IMR-90 (cell line): ENCODE measurements at regions not wholly inside any gene's neighbourhood (a gene's known extent, or its start where the extent isn't known, plus 50 kb on each side); places are given as distances from the start of the nearest gene placed in this dataset.

ENCODE experiments used
- ATAC-seq: fragments of 200-7000 bp; cut with Tn5 transposase; 2 replicates; pipeline ENCODE4 v1.9.1; 2020; ENCODE audit warnings: low read depth, mild to moderate bottlenecking, moderate library complexity
- BruUV-seq: library from RNA; stranded (reverse); fragments of 400-500 nt; replicated peaks from 2 replicates; lab custom pipeline; 2021; lab: Mats Ljungman, UMichigan
- CTCF ChIA-PET: fragments of 300-600 bp; formaldehyde crosslinking; extraction: SDS; loops from one replicate; lab custom pipeline; 2021; ENCODE audit warnings: antibody characterized with exemption; lab: Yijun Ruan, JAX
- POLR2A ChIA-PET: fragments of 300-600 bp; sonication (Branson Sonifier 250); formaldehyde crosslinking; loops from one replicate; lab custom pipeline; 2022; ENCODE audit warnings: antibody characterized with exemption; ENCODE audit not compliant: unreplicated experiment; lab: Charles Lee
- DNase-seq: peaks from one replicate; pipeline ENCODE4 v3.0.0; 2013
- H2AFZ ChIP-seq: replicated peaks from 2 replicates; pipeline ENCODE3; 2013; ENCODE audit warnings: low read length, mild to moderate bottlenecking; ENCODE audit not compliant: poor library complexity
- H2AK5ac ChIP-seq: 2 replicates; pipeline ENCODE4 v1.6.1; 2013; ENCODE audit warnings: low read depth, low read length, inconsistent platforms
- H2AK9ac ChIP-seq: replicated peaks from 2 replicates; pipeline ENCODE3; 2013; ENCODE audit warnings: mild to moderate bottlenecking, low read depth, low read length, moderate library complexity; ENCODE audit not compliant: poor library complexity
- H2BK120ac ChIP-seq: 2 replicates; pipeline ENCODE4 v1.6.1; 2013; ENCODE audit warnings: low read depth, low read length, inconsistent platforms
- H2BK15ac ChIP-seq: 3 replicates; pipeline ENCODE4 v1.6.1; 2013; ENCODE audit warnings: low read depth, low read length, inconsistent platforms
- H2BK20ac ChIP-seq: 2 replicates; pipeline ENCODE4 v1.6.1; 2013; ENCODE audit warnings: low read depth, mild to moderate bottlenecking, inconsistent platforms, low read length, moderate library complexity
- H2BK5ac ChIP-seq: 2 replicates; pipeline ENCODE4 v1.6.1; 2013; ENCODE audit warnings: mild to moderate bottlenecking, low read depth, low read length, inconsistent platforms; ENCODE audit not compliant: poor library complexity, severe bottlenecking
- H3K14ac ChIP-seq: replicated peaks from 2 replicates; pipeline ENCODE4 v1.6.1; 2013; ENCODE audit warnings: low read depth, low read length, inconsistent platforms
- H3K18ac ChIP-seq: 2 replicates; pipeline ENCODE4 v1.6.1; 2013; ENCODE audit warnings: low read depth, low read length, control low read depth
- H3K23ac ChIP-seq: 2 replicates; pipeline ENCODE4 v1.6.1; 2013; ENCODE audit warnings: low read depth, low read length, inconsistent platforms
- H3K27ac ChIP-seq: 2 replicates; pipeline ENCODE4 v1.5.1; 2013; ENCODE audit warnings: mild to moderate bottlenecking, control low read depth, low read length; ENCODE audit not compliant: insufficient read depth
- H3K27me3 ChIP-seq: 2 replicates; pipeline ENCODE4 v1.6.1; 2013; ENCODE audit warnings: low read length; ENCODE audit not compliant: control insufficient read depth, insufficient read depth
- H3K36me3 ChIP-seq: 2 replicates; pipeline ENCODE4 v1.6.1; 2013; ENCODE audit warnings: low read length, mixed read lengths; ENCODE audit not compliant: control insufficient read depth, insufficient read depth
- H3K4ac ChIP-seq: 2 replicates; pipeline ENCODE4 v1.6.1; 2013; ENCODE audit warnings: low read depth, low read length, inconsistent platforms
- H3K4me1 ChIP-seq: 2 replicates; pipeline ENCODE4 v1.6.1; 2013; ENCODE audit warnings: low read length, mixed read lengths; ENCODE audit not compliant: control insufficient read depth, insufficient read depth
- H3K4me2 ChIP-seq: 2 replicates; pipeline ENCODE4 v1.6.1; 2013; ENCODE audit warnings: low read depth, mild to moderate bottlenecking, control low read depth, low read length, moderate library complexity
- H3K4me3 ChIP-seq: 2 replicates; pipeline ENCODE4 v1.5.1; 2013; ENCODE audit warnings: low read depth, mild to moderate bottlenecking, control low read depth, low read length, moderate library complexity; ENCODE audit not compliant: insufficient read depth
- H3K56ac ChIP-seq: 2 replicates; pipeline ENCODE4 v1.6.1; 2013; ENCODE audit warnings: low read length, inconsistent platforms; ENCODE audit not compliant: insufficient read depth; ENCODE audit errors: extremely low read depth
- H3K79me1 ChIP-seq, 2 experiments: 2 replicates each; pipeline ENCODE4 v1.6.1; 2013; ENCODE audit warnings: low read length in 2 of 2, inconsistent platforms in 1 of 2, low read depth in 1 of 2
- H3K9ac ChIP-seq: 2 replicates; pipeline ENCODE4 v1.6.1; 2013; ENCODE audit warnings: low read depth, low read length, control low read depth
- H3K9me1 ChIP-seq: 2 replicates; pipeline ENCODE4 v1.6.1; 2013; ENCODE audit warnings: low read length, inconsistent platforms; ENCODE audit not compliant: insufficient read depth
- H3K9me3 ChIP-seq: 2 replicates; pipeline ENCODE4 v1.6.1; 2013; ENCODE audit warnings: low read length; ENCODE audit not compliant: control insufficient read depth, insufficient read depth
- H4K20me1 ChIP-seq: 2 replicates; pipeline ENCODE4 v1.6.1; 2013; ENCODE audit warnings: low read length, inconsistent platforms; ENCODE audit not compliant: insufficient read depth
- H4K5ac ChIP-seq: 2 replicates; pipeline ENCODE4 v1.6.1; 2013; ENCODE audit warnings: mild to moderate bottlenecking, low read depth, low read length, control low read depth
- H4K8ac ChIP-seq, 2 experiments: 2 replicates each; pipeline ENCODE4 v1.6.1; 2013; ENCODE audit warnings: low read depth in 2 of 2, low read length in 2 of 2, control low read depth in 1 of 2, inconsistent platforms in 1 of 2
- H4K91ac ChIP-seq: 2 replicates; pipeline ENCODE4 v1.6.1; 2013; ENCODE audit warnings: low read depth, low read length, inconsistent platforms; ENCODE audit not compliant: insufficient read depth
- CHD1 ChIP-seq: IDR thresholded peaks from 2 replicates; pipeline ENCODE4 v1.6.1; 2012; ENCODE audit warnings: low read depth, low read length, improper control_type of control experiment
- FOS ChIP-seq: fragments of 150-350 bp; IDR thresholded peaks from 2 replicates; pipeline ENCODE4 v1.6.1; 2016; ENCODE audit warnings: low read depth, low read length
- MAFK ChIP-seq: IDR thresholded peaks from 2 replicates; pipeline ENCODE4 v1.6.1; 2012; ENCODE audit warnings: low read depth, low read length, improper control_type of control experiment
- MAZ ChIP-seq: IDR thresholded peaks from 2 replicates; pipeline ENCODE4 v1.6.1; 2012; ENCODE audit warnings: low read depth, mild to moderate bottlenecking, low read length, improper control_type of control experiment, moderate library complexity, borderline replicate concordance
- NFE2L2 ChIP-seq: fragments of 150-350 bp; IDR thresholded peaks from 2 replicates; pipeline ENCODE4 v1.6.1; 2016; ENCODE audit warnings: low read depth, mild to moderate bottlenecking, low read length
- POLR2A ChIP-seq: IDR thresholded peaks from 2 replicates; pipeline ENCODE4 v1.6.1; 2012; ENCODE audit warnings: mild to moderate bottlenecking, low read depth, low read length
- RAD21 ChIP-seq: IDR thresholded peaks from 2 replicates; pipeline ENCODE4 v1.6.1; 2012; ENCODE audit warnings: low read length, improper control_type of control experiment
- RFX5 ChIP-seq: IDR thresholded peaks from 2 replicates; pipeline ENCODE4 v1.8.0; 2012; ENCODE audit warnings: low read depth, mild to moderate bottlenecking, low read length, moderate library complexity
- SMC3 ChIP-seq: fragments of 150-350 bp; IDR thresholded peaks from 2 replicates; pipeline ENCODE4 v1.6.1; 2016; ENCODE audit warnings: low read depth, mild to moderate bottlenecking, antibody characterized with exemption, low read length, moderate library complexity
- WGBS, 2 experiments: methylation state at CpG; one replicate each; pipeline versions ENCODE4 v1.1.5 to v1.1.7; 2013; ENCODE audit warnings: missing lambda C conversion rate in 2 of 2; ENCODE audit not compliant: insufficient read length in 1 of 2; ENCODE audit errors: extremely low coverage in 2 of 2; 5-methylcytosine and 5-hydroxymethylcytosine counted together
- dilution Hi-C: fragments of 300-500 bp; cut with HindIII; formaldehyde crosslinking; loops from one replicate; pipeline ENCODE4 v1.14.3; 2018; ENCODE audit warnings: low sequenced_read_pairs; ENCODE audit not compliant: unreplicated experiment
- in situ Hi-C: fragments of 300-500 bp; cut with MboI; formaldehyde crosslinking; loops from 3 replicates; pipeline ENCODE4 v1.14.3; 2019; ENCODE audit warnings: low sequenced_read_pairs, inconsistent platforms, mixed read lengths
- intact Hi-C: fragments of 100-400 bp; cut with micrococcal nuclease; formaldehyde crosslinking; loops from 2 replicates; pipeline ENCODE4 v1.10.0; 2022
- TF ChIP-seq, protein P1 (sequence below): conservative IDR thresholded peaks from 2 replicates; pipeline ENCODE4 v1.5.1; 2012; ENCODE audit warnings: mild to moderate bottlenecking, low read depth, low read length, improper control_type of control experiment
- TF ChIP-seq, protein P2 (sequence below): fragments of 150-350 bp; IDR thresholded peaks from 2 replicates; pipeline ENCODE4 v1.6.1; 2017; ENCODE audit warnings: mild to moderate bottlenecking, antibody characterized with exemption, low read length, low read depth

DNA sequence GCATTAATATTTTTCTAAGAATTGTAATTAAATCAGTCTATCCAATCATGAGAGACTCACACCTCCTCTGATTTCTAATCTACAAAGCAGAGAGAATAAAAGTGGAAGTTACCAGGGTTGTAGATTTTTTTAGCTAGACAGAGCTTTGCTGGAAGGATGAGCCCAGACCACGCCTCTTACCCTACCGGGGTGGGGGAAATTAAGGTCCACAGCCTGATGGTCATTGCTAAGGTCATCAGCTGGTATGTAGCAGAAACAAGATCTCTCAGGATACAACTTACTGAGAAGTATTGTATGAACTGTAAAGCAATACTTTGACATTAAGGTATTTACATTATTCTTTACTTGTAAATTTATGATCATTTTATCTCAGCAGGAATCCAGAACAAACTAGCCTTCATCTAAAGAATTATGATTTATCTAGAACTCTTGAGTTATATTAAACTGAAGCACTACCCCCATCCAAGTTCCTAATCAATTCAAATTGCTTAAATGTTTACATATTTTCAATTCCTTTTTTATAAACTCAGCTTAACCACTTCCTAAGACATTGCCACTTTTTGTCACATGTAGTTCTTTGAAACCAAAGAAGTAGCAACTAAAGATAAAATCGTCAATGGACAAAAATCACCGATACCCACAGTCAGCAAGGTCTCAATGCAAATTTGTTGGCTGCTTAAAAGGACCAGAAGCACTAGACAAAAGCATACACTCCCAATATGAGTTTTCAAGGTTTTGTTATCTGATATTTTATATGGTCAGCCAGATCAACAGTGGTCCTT, 225.8 kb upstream of the DAPK1 start:
- Histone ChIP-seq H4K91ac (peak overlapping the region; percentile 70), H3K9ac (no peak overlapping the region), H3K23ac (peak overlapping the region; percentile 74; the same call in 1 of the 2 replicates), H3K14ac (peak overlapping the region; percentile 83), H3K18ac (peak overlapping the region; percentile 87), H3K4me2 (0 out of 2 replicates have a peak overlapping the region, but pooled peaks have one; percentile 34), H2AK9ac (no peak overlapping the region), H2BK15ac (peak overlapping the region; percentile 77), H2BK20ac (peak overlapping the region; percentile 79), H3K4me1 (peaks cover 30% of the 10 kb centered on the region), H2AFZ (no peak overlapping the region), H3K36me3 (no peaks in the 10 kb centered on the region), H4K5ac (peak overlapping the region; percentile 67; the same call in 1 of the 2 replicates), H2AK5ac (peak overlapping the region; percentile 94), H3K56ac (peak overlapping the region; percentile 26; the same call in 1 of the 2 replicates), H4K8ac (peak overlapping the region; percentile 63 to 85; a peak in 3 of 4 replicates), H3K9me1 (peaks cover 25% of the 10 kb centered on the region), H2BK5ac (no peak overlapping the region), H2BK120ac (peak overlapping the region; percentile 83), H3K4me3 (no peak overlapping the region), H3K9me3 (no peaks in the 10 kb centered on the region), H4K20me1 (no peaks in the 10 kb centered on the region), H3K27me3 (no peaks in the 10 kb centered on the region), H3K27ac (peak overlapping the region; percentile 53), H3K79me1 (no peaks in the 10 kb centered on the region), H3K4ac (peak overlapping the region; percentile 87)
- TF ChIP-seq, protein P1, sequence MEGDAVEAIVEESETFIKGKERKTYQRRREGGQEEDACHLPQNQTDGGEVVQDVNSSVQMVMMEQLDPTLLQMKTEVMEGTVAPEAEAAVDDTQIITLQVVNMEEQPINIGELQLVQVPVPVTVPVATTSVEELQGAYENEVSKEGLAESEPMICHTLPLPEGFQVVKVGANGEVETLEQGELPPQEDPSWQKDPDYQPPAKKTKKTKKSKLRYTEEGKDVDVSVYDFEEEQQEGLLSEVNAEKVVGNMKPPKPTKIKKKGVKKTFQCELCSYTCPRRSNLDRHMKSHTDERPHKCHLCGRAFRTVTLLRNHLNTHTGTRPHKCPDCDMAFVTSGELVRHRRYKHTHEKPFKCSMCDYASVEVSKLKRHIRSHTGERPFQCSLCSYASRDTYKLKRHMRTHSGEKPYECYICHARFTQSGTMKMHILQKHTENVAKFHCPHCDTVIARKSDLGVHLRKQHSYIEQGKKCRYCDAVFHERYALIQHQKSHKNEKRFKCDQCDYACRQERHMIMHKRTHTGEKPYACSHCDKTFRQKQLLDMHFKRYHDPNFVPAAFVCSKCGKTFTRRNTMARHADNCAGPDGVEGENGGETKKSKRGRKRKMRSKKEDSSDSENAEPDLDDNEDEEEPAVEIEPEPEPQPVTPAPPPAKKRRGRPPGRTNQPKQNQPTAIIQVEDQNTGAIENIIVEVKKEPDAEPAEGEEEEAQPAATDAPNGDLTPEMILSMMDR: no peak
- no peak for TF ChIP-seq MAZ
- TF ChIP-seq CHD1: no peak
- no peak for TF ChIP-seq SMC3
- TF ChIP-seq RAD21: no peak
- no peak for TF ChIP-seq POLR2A
- no peak for TF ChIP-seq RFX5
- TF ChIP-seq MAFK: no peak
- TF ChIP-seq FOS: no peak
- TF ChIP-seq NFE2L2: no peak
- TF ChIP-seq, protein P2, sequence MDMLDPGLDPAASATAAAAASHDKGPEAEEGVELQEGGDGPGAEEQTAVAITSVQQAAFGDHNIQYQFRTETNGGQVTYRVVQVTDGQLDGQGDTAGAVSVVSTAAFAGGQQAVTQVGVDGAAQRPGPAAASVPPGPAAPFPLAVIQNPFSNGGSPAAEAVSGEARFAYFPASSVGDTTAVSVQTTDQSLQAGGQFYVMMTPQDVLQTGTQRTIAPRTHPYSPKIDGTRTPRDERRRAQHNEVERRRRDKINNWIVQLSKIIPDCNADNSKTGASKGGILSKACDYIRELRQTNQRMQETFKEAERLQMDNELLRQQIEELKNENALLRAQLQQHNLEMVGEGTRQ: no peak
- in situ Hi-C loops (no loop called here), dilution Hi-C loops (no loop called here), intact Hi-C loops (loop anchor here (5.0 kb wide), 1 partner anchor 50 kb away; no protein-coding TSS in a partner anchor)
- WGBS, 2 experiments: no CpG with 5 or more reads among the region's 4 CpGs
- CTCF ChIA-PET: interaction anchor here (0.6 kb wide), 1 partner anchor 16 kb away, joined by 4 read pairs; no protein-coding TSS in a partner anchor
- ATAC-seq (peak; percentile 31; the same call in 1 of the 2 replicates), DNase-seq (peak; percentile 13)
- POLR2A ChIA-PET: no interaction called here
- no TSS peak for BruUV-seq
